ENCODE measurements at regions not wholly inside any gene's neighbourhood (a gene's known extent, or its start where the extent isn't known, plus 50 kb on each side); places are given as distances from the start of the nearest gene placed in this dataset.

DNA sequence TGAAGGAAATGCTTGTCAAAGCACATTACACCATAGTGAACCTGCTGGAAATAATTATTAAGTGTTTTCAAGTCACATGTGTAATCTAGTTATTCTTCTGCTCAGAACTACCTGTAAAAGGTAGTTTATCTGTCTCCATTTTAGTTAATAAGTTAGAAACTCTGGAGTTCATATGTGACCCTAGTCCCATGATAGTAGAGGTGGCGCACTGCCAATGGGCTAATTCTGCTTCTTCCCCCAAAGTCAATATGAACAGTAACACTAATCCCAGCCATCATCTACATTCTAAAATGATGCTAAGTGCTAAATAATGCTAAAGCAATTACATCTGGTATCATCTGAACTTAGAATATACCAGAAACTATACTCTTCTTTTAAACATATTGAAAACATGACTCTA is 361.0 kb upstream of the NECTIN3 start:
- peak; percentile 43 for DNase-seq (ENCODE audit: low spot score)
- H3K4me3 ChIP-seq (ENCODE audit: low read depth in 1 of 3, low read length in 3 of 3) = no peak overlapping the region
- 47% methylated on average over 1 of the region's 1 CpG for WGBS

More for the DNA sequence above, 361.0 kb upstream of the NECTIN3 start:
- Histone ChIP-seq H3K27me3 (ENCODE audit: control insufficient read depth in 4 of 4, insufficient read depth in 4 of 4, low read length in 3 of 4) (no peaks in the 10 kb centered on the region), H3K36me3 (ENCODE audit: control insufficient read depth in 4 of 4, insufficient read depth in 3 of 4, low read depth in 1 of 4, low read length in 3 of 4) (no peaks in the 10 kb centered on the region), H3K9ac (ENCODE audit: low read depth in 1 of 2, low read length in 2 of 2) (no peak overlapping the region), H3K9me3 (ENCODE audit: control insufficient read depth in 4 of 4, low read length in 3 of 4) (no peaks in the 10 kb centered on the region), H3K4me1 (ENCODE audit: control insufficient read depth in 4 of 4, insufficient read depth in 4 of 4, low read length in 3 of 4) (peaks cover 5 to 24% (median 15%) of the 10 kb centered on the region in 4 donors), H3K27ac (ENCODE audit: low read depth in 1 of 2, low read length in 2 of 2) (peak overlapping the region; percentile 21 to 52)
- TF ChIP-seq EGR1 (IDR thresholded peaks at IDR 0.05; ENCODE audit: low read depth in 2 of 2) (no peak), SP1 (IDR thresholded peaks at IDR 0.05) (peak; percentile 66), HNF4G (IDR thresholded peaks at IDR 0.05) (no peak), HNF4A (conservative IDR thresholded peaks at IDR 0.05) (peak; percentile 17 to 48), YY1 (IDR thresholded peaks at IDR 0.05) (peak; percentile 44), GABPA (IDR thresholded peaks at IDR 0.05 in 1 of 2, conservative IDR thresholded peaks at IDR 0.05 in 1 of 2) (no peak), RXRA (IDR thresholded peaks at IDR 0.05) (peak; percentile 35 to 52), FOXA2 (IDR thresholded peaks at IDR 0.05) (peak; percentile 95), RAD21 (IDR thresholded peaks at IDR 0.05) (peak; percentile 31 to 32), JUND (IDR thresholded peaks at IDR 0.05) (no peak), TAF1 (conservative IDR thresholded peaks at IDR 0.05) (no peak), FOXA1 (IDR thresholded peaks at IDR 0.05) (peak; percentile 93), NR2F2 (IDR thresholded peaks at IDR 0.05) (no peak)
- TF ChIP-seq, protein P1, sequence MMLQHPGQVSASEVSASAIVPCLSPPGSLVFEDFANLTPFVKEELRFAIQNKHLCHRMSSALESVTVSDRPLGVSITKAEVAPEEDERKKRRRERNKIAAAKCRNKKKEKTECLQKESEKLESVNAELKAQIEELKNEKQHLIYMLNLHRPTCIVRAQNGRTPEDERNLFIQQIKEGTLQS (IDR thresholded peaks at IDR 0.05) = no peak
- TF ChIP-seq, protein P2, sequence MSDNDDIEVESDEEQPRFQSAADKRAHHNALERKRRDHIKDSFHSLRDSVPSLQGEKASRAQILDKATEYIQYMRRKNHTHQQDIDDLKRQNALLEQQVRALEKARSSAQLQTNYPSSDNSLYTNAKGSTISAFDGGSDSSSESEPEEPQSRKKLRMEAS (IDR thresholded peaks at IDR 0.05) = no peak
- TF ChIP-seq, protein P3, sequence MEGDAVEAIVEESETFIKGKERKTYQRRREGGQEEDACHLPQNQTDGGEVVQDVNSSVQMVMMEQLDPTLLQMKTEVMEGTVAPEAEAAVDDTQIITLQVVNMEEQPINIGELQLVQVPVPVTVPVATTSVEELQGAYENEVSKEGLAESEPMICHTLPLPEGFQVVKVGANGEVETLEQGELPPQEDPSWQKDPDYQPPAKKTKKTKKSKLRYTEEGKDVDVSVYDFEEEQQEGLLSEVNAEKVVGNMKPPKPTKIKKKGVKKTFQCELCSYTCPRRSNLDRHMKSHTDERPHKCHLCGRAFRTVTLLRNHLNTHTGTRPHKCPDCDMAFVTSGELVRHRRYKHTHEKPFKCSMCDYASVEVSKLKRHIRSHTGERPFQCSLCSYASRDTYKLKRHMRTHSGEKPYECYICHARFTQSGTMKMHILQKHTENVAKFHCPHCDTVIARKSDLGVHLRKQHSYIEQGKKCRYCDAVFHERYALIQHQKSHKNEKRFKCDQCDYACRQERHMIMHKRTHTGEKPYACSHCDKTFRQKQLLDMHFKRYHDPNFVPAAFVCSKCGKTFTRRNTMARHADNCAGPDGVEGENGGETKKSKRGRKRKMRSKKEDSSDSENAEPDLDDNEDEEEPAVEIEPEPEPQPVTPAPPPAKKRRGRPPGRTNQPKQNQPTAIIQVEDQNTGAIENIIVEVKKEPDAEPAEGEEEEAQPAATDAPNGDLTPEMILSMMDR (IDR thresholded peaks at IDR 0.05; ENCODE audit: low read depth, low read length, missing input control) = no peak
- TF ChIP-seq, protein P4, sequence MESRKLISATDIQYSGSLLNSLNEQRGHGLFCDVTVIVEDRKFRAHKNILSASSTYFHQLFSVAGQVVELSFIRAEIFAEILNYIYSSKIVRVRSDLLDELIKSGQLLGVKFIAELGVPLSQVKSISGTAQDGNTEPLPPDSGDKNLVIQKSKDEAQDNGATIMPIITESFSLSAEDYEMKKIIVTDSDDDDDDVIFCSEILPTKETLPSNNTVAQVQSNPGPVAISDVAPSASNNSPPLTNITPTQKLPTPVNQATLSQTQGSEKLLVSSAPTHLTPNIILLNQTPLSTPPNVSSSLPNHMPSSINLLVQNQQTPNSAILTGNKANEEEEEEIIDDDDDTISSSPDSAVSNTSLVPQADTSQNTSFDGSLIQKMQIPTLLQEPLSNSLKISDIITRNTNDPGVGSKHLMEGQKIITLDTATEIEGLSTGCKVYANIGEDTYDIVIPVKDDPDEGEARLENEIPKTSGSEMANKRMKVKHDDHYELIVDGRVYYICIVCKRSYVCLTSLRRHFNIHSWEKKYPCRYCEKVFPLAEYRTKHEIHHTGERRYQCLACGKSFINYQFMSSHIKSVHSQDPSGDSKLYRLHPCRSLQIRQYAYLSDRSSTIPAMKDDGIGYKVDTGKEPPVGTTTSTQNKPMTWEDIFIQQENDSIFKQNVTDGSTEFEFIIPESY (IDR thresholded peaks at IDR 0.05) = no peak
- TF ChIP-seq, protein P5, sequence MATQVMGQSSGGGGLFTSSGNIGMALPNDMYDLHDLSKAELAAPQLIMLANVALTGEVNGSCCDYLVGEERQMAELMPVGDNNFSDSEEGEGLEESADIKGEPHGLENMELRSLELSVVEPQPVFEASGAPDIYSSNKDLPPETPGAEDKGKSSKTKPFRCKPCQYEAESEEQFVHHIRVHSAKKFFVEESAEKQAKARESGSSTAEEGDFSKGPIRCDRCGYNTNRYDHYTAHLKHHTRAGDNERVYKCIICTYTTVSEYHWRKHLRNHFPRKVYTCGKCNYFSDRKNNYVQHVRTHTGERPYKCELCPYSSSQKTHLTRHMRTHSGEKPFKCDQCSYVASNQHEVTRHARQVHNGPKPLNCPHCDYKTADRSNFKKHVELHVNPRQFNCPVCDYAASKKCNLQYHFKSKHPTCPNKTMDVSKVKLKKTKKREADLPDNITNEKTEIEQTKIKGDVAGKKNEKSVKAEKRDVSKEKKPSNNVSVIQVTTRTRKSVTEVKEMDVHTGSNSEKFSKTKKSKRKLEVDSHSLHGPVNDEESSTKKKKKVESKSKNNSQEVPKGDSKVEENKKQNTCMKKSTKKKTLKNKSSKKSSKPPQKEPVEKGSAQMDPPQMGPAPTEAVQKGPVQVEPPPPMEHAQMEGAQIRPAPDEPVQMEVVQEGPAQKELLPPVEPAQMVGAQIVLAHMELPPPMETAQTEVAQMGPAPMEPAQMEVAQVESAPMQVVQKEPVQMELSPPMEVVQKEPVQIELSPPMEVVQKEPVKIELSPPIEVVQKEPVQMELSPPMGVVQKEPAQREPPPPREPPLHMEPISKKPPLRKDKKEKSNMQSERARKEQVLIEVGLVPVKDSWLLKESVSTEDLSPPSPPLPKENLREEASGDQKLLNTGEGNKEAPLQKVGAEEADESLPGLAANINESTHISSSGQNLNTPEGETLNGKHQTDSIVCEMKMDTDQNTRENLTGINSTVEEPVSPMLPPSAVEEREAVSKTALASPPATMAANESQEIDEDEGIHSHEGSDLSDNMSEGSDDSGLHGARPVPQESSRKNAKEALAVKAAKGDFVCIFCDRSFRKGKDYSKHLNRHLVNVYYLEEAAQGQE (IDR thresholded peaks at IDR 0.05) = peak; percentile 32
